HL-60 (cell line): ENCODE measurements at regions not wholly inside any gene's neighbourhood (a gene's known extent, or its start where the extent isn't known, plus 50 kb on each side); places are given as distances from the start of the nearest gene placed in this dataset.

Experiments
- CTCF ChIP-seq: IDR thresholded peaks from one replicate; pipeline ENCODE4 v1.5.1; 2011; ENCODE audit warnings: low read length, control low read depth, inconsistent platforms; ENCODE audit not compliant: insufficient read depth
- POLR2AphosphoS5 ChIP-seq: IDR thresholded peaks from 2 replicates; pipeline ENCODE4 v1.6.1; 2012; ENCODE audit warnings: low read depth
- REST ChIP-seq: IDR thresholded peaks from 2 replicates; pipeline ENCODE4 v1.6.1; 2012; ENCODE audit warnings: low read depth; ENCODE audit not compliant: insufficient replicate concordance
- SPI1 ChIP-seq: IDR thresholded peaks from 2 replicates; pipeline ENCODE4 v1.6.1; 2012; ENCODE audit warnings: low read depth, mild to moderate bottlenecking, borderline replicate concordance

GRCh38 chr13:22106058-22106457, 435.2 kb downstream of the FGF9 start:
- TF ChIP-seq CTCF = no peak
- TF ChIP-seq POLR2AphosphoS5 = no peak
- no peak for TF ChIP-seq REST
- no peak for TF ChIP-seq SPI1
